SH-SY5Y (cell line): ENCODE measurements at regions not wholly inside any gene's neighbourhood (a gene's known extent, or its start where the extent isn't known, plus 50 kb on each side); places are given as distances from the start of the nearest gene placed in this dataset.

Experiments used
- GATA2 ChIP-seq: IDR thresholded peaks from 2 replicates; pipeline ENCODE4 v1.6.1; 2011; ENCODE audit warnings: mild to moderate bottlenecking, low read depth, low read length
- GATA3 ChIP-seq: IDR thresholded peaks from 2 replicates; pipeline ENCODE4 v1.6.1; 2011; ENCODE audit warnings: low read depth, mild to moderate bottlenecking, low read length, moderate library complexity

- TF ChIP-seq GATA3: no peak
- no peak for TF ChIP-seq GATA2
These were observed 116.2 kb upstream of the GNPDA2 start for GRCh38 chr4:44842531-44842930.

DNA sequence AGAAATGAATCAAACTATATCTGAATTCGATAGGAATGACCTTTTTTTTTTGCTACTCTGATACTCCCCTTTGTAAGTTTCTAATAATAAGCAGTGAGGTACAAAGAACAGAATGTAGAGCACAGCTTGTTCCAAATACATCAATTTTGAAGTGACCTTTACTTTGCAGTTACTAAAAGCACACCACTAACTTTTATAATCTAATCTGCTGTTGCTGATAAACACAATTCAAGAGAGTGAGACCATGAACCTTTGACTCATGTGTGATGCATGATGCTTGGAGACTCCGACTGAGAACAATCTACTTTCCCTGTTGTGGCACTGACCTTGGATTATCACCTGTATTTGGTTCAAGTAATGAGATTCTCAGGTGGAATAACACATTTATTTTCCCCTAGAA is 91.6 kb upstream of the GNPDA2 start:
- TF ChIP-seq GATA2: no peak
- no peak for TF ChIP-seq GATA3

- TF ChIP-seq GATA3: no peak
- TF ChIP-seq GATA2: no peak
These were observed 79.7 kb upstream of the GNPDA2 start for GRCh38 chr4:44806071-44806470.

DNA sequence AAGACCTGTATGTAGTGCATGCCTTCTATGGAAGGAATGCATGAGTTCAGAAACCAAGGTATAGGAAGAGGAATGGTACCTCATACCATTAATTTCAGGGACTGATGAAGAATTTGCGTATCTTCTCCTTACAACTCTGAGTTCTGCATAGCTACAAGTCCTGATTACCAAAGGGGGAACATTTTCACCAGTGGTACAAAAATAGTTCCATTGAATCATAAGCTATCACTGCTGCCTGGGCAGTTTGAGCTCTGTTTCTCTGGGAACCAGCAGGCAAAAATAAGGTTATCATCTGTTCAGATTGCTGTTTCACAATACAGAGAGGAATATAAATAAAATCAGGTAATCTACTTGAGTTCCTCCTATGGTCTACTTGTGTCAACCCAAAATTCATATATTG is 77.9 kb upstream of the GNPDA2 start:
- TF ChIP-seq GATA3 (no peak), GATA2 (no peak)

GRCh38 chr4:44801384-44801783 is 75.0 kb upstream of the GNPDA2 start:
- TF ChIP-seq GATA3 (no peak), GATA2 (no peak)

- no peak for TF ChIP-seq GATA3
These were observed 65.5 kb upstream of the GNPDA2 start for GRCh38 chr4:44791831-44792230.

DNA sequence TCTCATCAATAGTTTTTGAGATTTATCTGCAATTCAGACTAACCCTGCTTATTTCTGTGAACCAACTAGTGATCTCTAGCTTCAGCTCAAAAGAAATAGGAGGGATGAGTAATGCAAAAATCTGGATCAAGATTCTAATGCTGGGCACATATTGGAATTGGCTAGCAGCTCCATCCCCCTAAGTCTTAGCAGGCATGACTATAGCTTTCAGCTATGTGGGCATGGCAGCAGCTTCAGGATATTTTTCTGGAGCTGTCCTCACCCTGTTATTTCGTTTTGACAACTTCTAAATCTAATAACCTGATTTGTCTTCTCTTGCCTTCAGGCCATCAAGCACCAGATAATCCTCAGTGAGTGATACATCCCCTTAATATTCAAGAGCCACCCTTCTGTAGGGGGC is 50.8 kb upstream of the GNPDA2 start:
- TF ChIP-seq GATA3 (no peak), GATA2 (no peak)
